Hematopoietic multipotent progenitor cell treated with erythropoietin and hydrocortisone succinate and interleukin-3 and kit ligand, for 4 days (in vitro differentiated cells): ENCODE measurements at regions not wholly inside any gene's neighbourhood (a gene's known extent, or its start where the extent isn't known, plus 50 kb on each side); places are given as distances from the start of the nearest gene placed in this dataset.

Experiments used
- DNase-seq: peaks from one replicate; pipeline ENCODE4 v3.0.0-alpha.2; 2015

- DNase-seq: no peak
These were observed 309.9 kb downstream of the CHRM3 start for GRCh38 chr1:239696317-239696716.

GRCh38 chr1:239700667-239701066 is 314.3 kb downstream of the CHRM3 start:
- no peak for DNase-seq

GRCh38 chr1:239703075-239703474 is 316.7 kb downstream of the CHRM3 start:
- DNase-seq: no peak

- DNase-seq: no peak
These were observed 320.0 kb downstream of the CHRM3 start for GRCh38 chr1:239706245-239706892.

- DNase-seq: no peak
These were observed 321.2 kb downstream of the CHRM3 start for GRCh38 chr1:239707615-239708014.

GRCh38 chr1:239708622-239709021 is 322.3 kb downstream of the CHRM3 start:
- DNase-seq: no peak

GRCh38 chr1:239711768-239712167 is 325.4 kb downstream of the CHRM3 start:
- DNase-seq: no peak

- peak; percentile 63 for DNase-seq
These were observed 330.9 kb downstream of the CHRM3 start for GRCh38 chr1:239717097-239717917.

GRCh38 chr1:239717918-239718184 is 331.5 kb downstream of the CHRM3 start:
- peak; percentile 22 for DNase-seq

- DNase-seq: peak; percentile 59
These were observed 332.2 kb downstream of the CHRM3 start for GRCh38 chr1:239718571-239718970.

GRCh38 chr1:239718997-239719628 is 332.7 kb downstream of the CHRM3 start:
- DNase-seq: peak; percentile 83

GRCh38 chr1:239719642-239720258 is 333.4 kb downstream of the CHRM3 start:
- DNase-seq: peak; percentile 94

GRCh38 chr1:239722035-239722434 is 335.7 kb downstream of the CHRM3 start:
- no peak for DNase-seq

GRCh38 chr1:239723776-239724367 is 337.5 kb downstream of the CHRM3 start:
- DNase-seq: no peak

GRCh38 chr1:239725371-239725770 is 339.0 kb downstream of the CHRM3 start:
- no peak for DNase-seq

GRCh38 chr1:239725933-239726332 is 339.6 kb downstream of the CHRM3 start:
- no peak for DNase-seq

- DNase-seq: no peak
These were observed 344.0 kb downstream of the CHRM3 start for GRCh38 chr1:239730378-239730777.

GRCh38 chr1:239731082-239731748 is 344.8 kb downstream of the CHRM3 start:
- no peak for DNase-seq

- DNase-seq: no peak
These were observed 346.4 kb downstream of the CHRM3 start for GRCh38 chr1:239732770-239733169.

GRCh38 chr1:239733995-239734394 is 347.6 kb downstream of the CHRM3 start:
- no peak for DNase-seq

- DNase-seq: peak; percentile 58
These were observed 348.7 kb downstream of the CHRM3 start for GRCh38 chr1:239735111-239735510.

GRCh38 chr1:239736479-239736878 is 350.1 kb downstream of the CHRM3 start:
- DNase-seq: no peak

- DNase-seq: no peak
These were observed 352.3 kb upstream of the FMN2 start for GRCh38 chr1:239739375-239739774.
